ENCODE measurements at regions not wholly inside any gene's neighbourhood (a gene's known extent, or its start where the extent isn't known, plus 50 kb on each side); places are given as distances from the start of the nearest gene placed in this dataset.

GRCh38 chr2:21254170-21254965 is 130.6 kb downstream of the TDRD15 start:
- DNase-seq = no peak

- peak; percentile 98 for DNase-seq
Measured at GRCh38 chr2:21256006-21256405, 132.2 kb downstream of the TDRD15 start.

GRCh38 chr2:21257621-21258020 is 133.9 kb downstream of the TDRD15 start:
- DNase-seq = no peak

- no peak for DNase-seq
Measured at GRCh38 chr2:21258082-21258481, 134.3 kb downstream of the TDRD15 start.

GRCh38 chr2:21260311-21260710 is 136.5 kb downstream of the TDRD15 start:
- no peak for DNase-seq

- no peak for DNase-seq
Measured at GRCh38 chr2:21261591-21261990, 137.8 kb downstream of the TDRD15 start.

GRCh38 chr2:21262426-21262940 is 138.7 kb downstream of the TDRD15 start:
- DNase-seq = no peak

- DNase-seq = no peak
Measured at GRCh38 chr2:21263622-21264021, 139.9 kb downstream of the TDRD15 start.

- DNase-seq = no peak
Measured at GRCh38 chr2:21265752-21266151, 142.0 kb downstream of the TDRD15 start.

- no peak for DNase-seq
Measured at GRCh38 chr2:21267232-21267835, 143.6 kb downstream of the TDRD15 start.

GRCh38 chr2:21268197-21268877 is 144.6 kb downstream of the TDRD15 start:
- no peak for DNase-seq

GRCh38 chr2:21268878-21269224 is 145.1 kb downstream of the TDRD15 start:
- DNase-seq = peak; percentile 27

- DNase-seq = no peak
Measured at GRCh38 chr2:21269382-21269781, 145.6 kb downstream of the TDRD15 start.

- DNase-seq = no peak
Measured at GRCh38 chr2:21270083-21270491, 146.3 kb downstream of the TDRD15 start.

- no peak for DNase-seq
Measured at GRCh38 chr2:21270708-21271122, 146.9 kb downstream of the TDRD15 start.

GRCh38 chr2:21276163-21276562 is 152.4 kb downstream of the TDRD15 start:
- DNase-seq = no peak

- DNase-seq = no peak
Measured at GRCh38 chr2:21277068-21278056, 153.6 kb downstream of the TDRD15 start.

GRCh38 chr2:21279525-21279924 is 155.8 kb downstream of the TDRD15 start:
- DNase-seq = no peak

- no peak for DNase-seq
Measured at GRCh38 chr2:21280793-21281192, 157.0 kb downstream of the TDRD15 start.

GRCh38 chr2:21281384-21281783 is 157.6 kb downstream of the TDRD15 start:
- DNase-seq = no peak

- DNase-seq = no peak
Measured at GRCh38 chr2:21281791-21282514, 158.2 kb downstream of the TDRD15 start.

GRCh38 chr2:21282515-21282898 is 158.7 kb downstream of the TDRD15 start:
- peak; percentile 49 for DNase-seq
